H1 (cell line): ENCODE measurements at regions not wholly inside any gene's neighbourhood (a gene's known extent, or its start where the extent isn't known, plus 50 kb on each side); places are given as distances from the start of the nearest gene placed in this dataset.
A peak's percentile ranks its signal among the peaks of the same experiment; 100 is the strongest.

Experiments used
- CTCF ChIA-PET: fragments of 300-600 bp; sonication (Branson Sonifier 250); formaldehyde crosslinking; loops from one replicate; lab custom pipeline; 2021; ENCODE audit not compliant: partially characterized antibody; lab: Charles Lee
- POLR2A ChIA-PET: fragments of 300-600 bp; sonication (Branson Sonifier 250); formaldehyde crosslinking; loops from one replicate; lab custom pipeline; 2021; ENCODE audit warnings: inconsistent platforms; ENCODE audit not compliant: partially characterized antibody; lab: Charles Lee
- DNase-seq, 2 experiments: peaks; one replicate each; pipeline versions ENCODE4 v3.0.0 to v3.0.0-alpha.2; 2010 to 2022; ENCODE audit warnings: low spot score in 2 of 2, low read depth in 1 of 2, mixed read lengths in 1 of 2
- FAIRE-seq: peaks from 2 replicates; lab custom pipeline; 2011; peaks lifted over from hg19 to GRCh38; lab: Jason Lieb, UNC
- H2AFZ ChIP-seq: 2 replicates; pipeline ENCODE4 v1.8.1; 2012; ENCODE audit warnings: low read length, inconsistent platforms
- H2AK5ac ChIP-seq: 2 replicates; pipeline ENCODE4 v1.6.1; 2013; ENCODE audit warnings: low read depth, low read length
- H2BK120ac ChIP-seq: replicated peaks from 2 replicates; pipeline ENCODE3; 2013; ENCODE audit warnings: low read depth, low read length, inconsistent platforms
- H2BK12ac ChIP-seq: 2 replicates; pipeline ENCODE4 v1.6.1; 2013; ENCODE audit warnings: low read depth, low read length
- H2BK15ac ChIP-seq: 2 replicates; pipeline ENCODE4 v1.6.1; 2013; ENCODE audit warnings: low read length
- H2BK20ac ChIP-seq: 2 replicates; pipeline ENCODE4 v1.6.1; 2013; ENCODE audit warnings: low read length
- H2BK5ac ChIP-seq: 2 replicates; pipeline ENCODE4 v1.6.1; 2013; ENCODE audit warnings: low read depth, low read length
- H3K14ac ChIP-seq: 2 replicates; pipeline ENCODE4 v1.6.1; 2013; ENCODE audit warnings: inconsistent platforms; ENCODE audit not compliant: insufficient read length
- H3K18ac ChIP-seq: 2 replicates; pipeline ENCODE4 v1.6.1; 2013; ENCODE audit warnings: low read length; ENCODE audit errors: extremely low read depth
- H3K23ac ChIP-seq: 2 replicates; pipeline ENCODE4 v1.6.1; 2013; ENCODE audit warnings: inconsistent platforms; ENCODE audit not compliant: insufficient read length
- H3K23me2 ChIP-seq: 2 replicates; pipeline ENCODE4 v1.6.1; 2013; ENCODE audit warnings: low read depth, low read length
- H3K27ac ChIP-seq: 2 replicates; pipeline ENCODE4 v1.6.1; 2011; ENCODE audit warnings: low read depth, low read length, inconsistent platforms
- H3K27me3 ChIP-seq, 4 experiments: replicated peaks in 1 of 4; 1 replicate in 1 of 4; 2 replicates in 3 of 4; pipeline versions ENCODE4 v1.6.1 to v1.8.1; 2011 to 2013; ENCODE audit warnings: low read length in 3 of 4, mild to moderate bottlenecking in 3 of 4, inconsistent platforms in 2 of 4, mixed read lengths in 2 of 4, moderate library complexity in 1 of 4; ENCODE audit not compliant: control insufficient read depth in 3 of 4, insufficient read depth in 3 of 4; ENCODE audit errors: extremely low read depth in 1 of 4
- H3K36me3 ChIP-seq, 4 experiments: 2 replicates each; pipeline versions ENCODE4 v1.6.1 to v1.8.1; 2011 to 2013; ENCODE audit warnings: mild to moderate bottlenecking in 4 of 4, low read length in 3 of 4, moderate library complexity in 2 of 4, control low read depth in 1 of 4, inconsistent platforms in 1 of 4; ENCODE audit not compliant: insufficient read depth in 4 of 4, control insufficient read depth in 2 of 4
- H3K4ac ChIP-seq: replicated peaks from 2 replicates; pipeline ENCODE3; 2013; ENCODE audit warnings: low read length, low read depth, mixed read lengths, inconsistent platforms; ENCODE audit not compliant: insufficient read length
- H3K4me1 ChIP-seq, 4 experiments: replicated peaks in 1 of 4; 1 replicate in 1 of 4; 2 replicates in 3 of 4; pipeline versions ENCODE4 v1.6.1 to v1.8.1; 2011 to 2013; ENCODE audit warnings: low read length in 3 of 4, inconsistent platforms in 2 of 4, mixed read lengths in 1 of 4; ENCODE audit not compliant: insufficient read depth in 4 of 4, control insufficient read depth in 3 of 4
- H3K4me2 ChIP-seq, 2 experiments: 2 replicates each; pipeline versions ENCODE4 v1.6.1 to v1.8.1; 2011 to 2013; ENCODE audit warnings: low read depth in 2 of 2, low read length in 2 of 2, control low read depth in 1 of 2, inconsistent platforms in 1 of 2, mild to moderate bottlenecking in 1 of 2; ENCODE audit not compliant: insufficient read depth in 1 of 2
- H3K4me3 ChIP-seq, 4 experiments: fragments of 200-600, 300-600 bp in 1 of 4; sonication (generic), shearing (Covaris generic), sonication (Bioruptor Twin) in 1 of 4; 2 replicates each; pipeline versions ENCODE4 v1.5.1 to v1.8.1; 2011 to 2016; ENCODE audit warnings: low read length in 4 of 4, low read depth in 3 of 4, control low read depth in 2 of 4, inconsistent platforms in 2 of 4, mild to moderate bottlenecking in 2 of 4, mixed read lengths in 1 of 4, moderate library complexity in 1 of 4; ENCODE audit not compliant: insufficient read depth in 2 of 4; ENCODE audit errors: extremely low read depth in 1 of 4
- H3K56ac ChIP-seq: replicated peaks from 2 replicates; pipeline ENCODE3; 2013; ENCODE audit warnings: low read depth, mild to moderate bottlenecking, mixed read lengths, low read length, inconsistent platforms; ENCODE audit not compliant: insufficient read length
- H3K79me1 ChIP-seq: 2 replicates; pipeline ENCODE4 v1.6.1; 2013; ENCODE audit warnings: low read depth, low read length, control low read depth
- H3K79me2 ChIP-seq, 2 experiments: 2 replicates each; pipeline versions ENCODE4 v1.6.1 to v1.8.1; 2012 to 2013; ENCODE audit warnings: low read length in 2 of 2, mild to moderate bottlenecking in 2 of 2, inconsistent platforms in 1 of 2; ENCODE audit not compliant: insufficient read depth in 2 of 2, control insufficient read depth in 1 of 2
- H3K9ac ChIP-seq, 4 experiments: replicated peaks in 1 of 4; 1 replicate in 1 of 4; 2 replicates in 3 of 4; pipeline versions ENCODE4 v1.6.1 to v1.8.1; 2011 to 2013; ENCODE audit warnings: low read depth in 3 of 4, low read length in 3 of 4, control low read depth in 2 of 4, mild to moderate bottlenecking in 2 of 4, moderate library complexity in 2 of 4, inconsistent platforms in 1 of 4; ENCODE audit errors: extremely low read depth in 1 of 4
- H3K9me3 ChIP-seq, 2 experiments: 2 replicates each; pipeline versions ENCODE4 v1.6.1 to v1.8.1; 2012 to 2013; ENCODE audit warnings: mild to moderate bottlenecking in 2 of 2, moderate library complexity in 2 of 2, control low read depth in 1 of 2, inconsistent platforms in 1 of 2, low read depth in 1 of 2, low read length in 1 of 2, mixed read lengths in 1 of 2; ENCODE audit not compliant: insufficient read depth in 2 of 2
- H4K20me1 ChIP-seq, 2 experiments: replicated peaks in 1 of 2; 2 replicates each; pipeline versions ENCODE3 to v1.8.1; 2011 to 2013; ENCODE audit warnings: inconsistent platforms in 2 of 2, low read length in 2 of 2, mild to moderate bottlenecking in 1 of 2; ENCODE audit not compliant: insufficient read depth in 2 of 2, control insufficient read depth in 1 of 2
- H4K5ac ChIP-seq: 2 replicates; pipeline ENCODE4 v1.6.1; 2013; ENCODE audit warnings: low read length, low read depth, mixed read lengths, inconsistent platforms; ENCODE audit not compliant: insufficient read length
- H4K8ac ChIP-seq: 2 replicates; pipeline ENCODE4 v1.8.0; 2013; ENCODE audit warnings: mild to moderate bottlenecking, moderate library complexity, low read length, inconsistent platforms; ENCODE audit not compliant: insufficient read depth; ENCODE audit errors: extremely low read depth
- H4K91ac ChIP-seq: replicated peaks from 2 replicates; pipeline ENCODE3; 2013; ENCODE audit warnings: low read length, mixed read lengths, inconsistent platforms; ENCODE audit not compliant: insufficient read length
- ASH2L ChIP-seq: fragments of 200-600, 300-600 bp; sonication (generic); IDR thresholded peaks from one replicate; pipeline ENCODE4 v1.7.1; 2017; ENCODE audit warnings: low read length
- CEBPB ChIP-seq: IDR thresholded peaks from 2 replicates; pipeline ENCODE4 v1.6.1; 2012; ENCODE audit warnings: low read depth, low read length
- EP300 ChIP-seq, 2 experiments: IDR thresholded peaks; 1 replicate in 1 of 2; 2 replicates in 1 of 2; pipeline ENCODE4 v1.6.1; 2011 to 2012; ENCODE audit warnings: low read depth in 2 of 2, low read length in 2 of 2, mild to moderate bottlenecking in 2 of 2, borderline replicate concordance in 1 of 2, inconsistent platforms in 1 of 2, moderate library complexity in 1 of 2
- HDAC2 ChIP-seq, 2 experiments: fragments of 300-600 bp in 1 of 2; sonication (generic) in 1 of 2; IDR thresholded peaks; 2 replicates each; pipeline ENCODE4 v1.6.1; 2011 to 2012; ENCODE audit warnings: low read depth in 2 of 2, low read length in 2 of 2, mild to moderate bottlenecking in 2 of 2, moderate library complexity in 2 of 2, borderline replicate concordance in 1 of 2, inconsistent platforms in 1 of 2
- WGBS, 2 experiments: shearing (Covaris generic) in 1 of 2; methylation state at CpG; one replicate each; pipeline versions ENCODE4 v1.1.6 to v1.1.7; 2013 to 2015; ENCODE audit warnings: low lambda C conversion rate in 2 of 2, mixed read lengths in 2 of 2, inconsistent platforms in 1 of 2, low coverage in 1 of 2, missing lambda C conversion rate in 1 of 2; ENCODE audit not compliant: insufficient replicate concordance in 2 of 2, insufficient coverage in 1 of 2, insufficient read length in 1 of 2; ENCODE audit errors: extremely low coverage in 1 of 2, missing lambda C conversion rate in 1 of 2; 5-methylcytosine and 5-hydroxymethylcytosine counted together
- TF ChIP-seq, protein P1 (sequence below), 3 experiments: IDR thresholded peaks; 1 replicate in 2 of 3; 2 replicates in 1 of 3; pipeline versions ENCODE4 v1.5.1 to v1.6.1; 2011; ENCODE audit warnings: low read length in 3 of 3, mild to moderate bottlenecking in 3 of 3, inconsistent platforms in 2 of 3, low read depth in 1 of 3, moderate library complexity in 1 of 3; ENCODE audit not compliant: insufficient read depth in 1 of 3; ENCODE audit errors: control extremely low read depth in 1 of 3

DNA sequence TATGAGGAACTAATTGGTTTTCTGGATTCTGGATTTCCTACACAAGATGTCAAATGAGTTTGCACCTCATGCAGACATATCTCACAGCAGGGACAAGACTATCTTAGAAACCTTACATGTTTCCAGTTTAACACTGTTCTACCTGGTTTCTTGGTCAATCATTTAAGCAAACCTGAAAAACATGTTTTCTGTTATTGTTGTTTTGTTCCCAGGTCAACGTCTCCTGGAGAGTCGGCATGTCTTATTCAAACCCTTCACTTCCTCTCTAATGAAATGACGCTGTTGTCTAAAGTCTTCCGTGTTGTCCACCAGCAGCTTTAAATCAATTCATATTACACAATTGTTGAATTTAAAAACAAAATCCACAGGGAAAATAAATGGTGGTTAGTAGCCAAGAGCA lies 150.9 kb downstream of the CNTN3 start:
- H2BK120ac ChIP-seq = no peak overlapping the region
- H3K18ac ChIP-seq = no peak overlapping the region
- H3K4ac ChIP-seq = no peak overlapping the region
- peaks cover 0 to 4% (median 0%) of the 10 kb centered on the region in 4 experiments; a peak in 2 of 7 replicates for H3K4me1 ChIP-seq
- H3K4me2 ChIP-seq = no peak overlapping the region
- no peaks in the 10 kb centered on the region for H3K27me3 ChIP-seq
- no peaks in the 10 kb centered on the region for H3K9me3 ChIP-seq
- H2BK20ac ChIP-seq = no peak overlapping the region
- H2AK5ac ChIP-seq = no peak overlapping the region
- no peak overlapping the region for H3K4me3 ChIP-seq
- 75% methylated on average over 4 of the region's 4 CpGs; no CpG with 5 or more reads in 1 of the 2 experiments for WGBS, 2 experiments
- no peak overlapping the region for H2BK15ac ChIP-seq
- TF ChIP-seq, protein P1, sequence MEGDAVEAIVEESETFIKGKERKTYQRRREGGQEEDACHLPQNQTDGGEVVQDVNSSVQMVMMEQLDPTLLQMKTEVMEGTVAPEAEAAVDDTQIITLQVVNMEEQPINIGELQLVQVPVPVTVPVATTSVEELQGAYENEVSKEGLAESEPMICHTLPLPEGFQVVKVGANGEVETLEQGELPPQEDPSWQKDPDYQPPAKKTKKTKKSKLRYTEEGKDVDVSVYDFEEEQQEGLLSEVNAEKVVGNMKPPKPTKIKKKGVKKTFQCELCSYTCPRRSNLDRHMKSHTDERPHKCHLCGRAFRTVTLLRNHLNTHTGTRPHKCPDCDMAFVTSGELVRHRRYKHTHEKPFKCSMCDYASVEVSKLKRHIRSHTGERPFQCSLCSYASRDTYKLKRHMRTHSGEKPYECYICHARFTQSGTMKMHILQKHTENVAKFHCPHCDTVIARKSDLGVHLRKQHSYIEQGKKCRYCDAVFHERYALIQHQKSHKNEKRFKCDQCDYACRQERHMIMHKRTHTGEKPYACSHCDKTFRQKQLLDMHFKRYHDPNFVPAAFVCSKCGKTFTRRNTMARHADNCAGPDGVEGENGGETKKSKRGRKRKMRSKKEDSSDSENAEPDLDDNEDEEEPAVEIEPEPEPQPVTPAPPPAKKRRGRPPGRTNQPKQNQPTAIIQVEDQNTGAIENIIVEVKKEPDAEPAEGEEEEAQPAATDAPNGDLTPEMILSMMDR (IDR thresholded peaks at IDR 0.05; ENCODE audit: control extremely low read depth in 1 of 3, insufficient read depth in 1 of 3, low read depth in 1 of 3, low read length in 3 of 3) = no peak
- TF ChIP-seq EP300 (IDR thresholded peaks at IDR 0.05; ENCODE audit: borderline replicate concordance in 1 of 2, low read depth in 2 of 2, low read length in 2 of 2) = no peak
- no peak for TF ChIP-seq CEBPB
- TF ChIP-seq ASH2L = peak; percentile 48
- no peak for TF ChIP-seq HDAC2 (IDR thresholded peaks at IDR 0.05; ENCODE audit: borderline replicate concordance in 1 of 2, low read depth in 2 of 2, low read length in 2 of 2)
- no peak overlapping the region for H4K8ac ChIP-seq
- no peaks in the 10 kb centered on the region for H3K23me2 ChIP-seq
- no peak overlapping the region for H3K27ac ChIP-seq
- DNase-seq (no peak), FAIRE-seq (peak; percentile 48)
- H4K5ac ChIP-seq = no peak overlapping the region
- no peak overlapping the region for H3K14ac ChIP-seq
- no peak overlapping the region for H2BK12ac ChIP-seq
- ChIA-PET POLR2A (no interaction called here), CTCF (interaction anchor here (0.6 kb wide), 1 partner anchor 49 kb away, joined by 3 read pairs; no protein-coding TSS in a partner anchor)
- H2BK5ac ChIP-seq = no peak overlapping the region
- H3K56ac ChIP-seq = no peak overlapping the region
- no peaks in the 10 kb centered on the region for H3K36me3 ChIP-seq
- no peak overlapping the region for H4K91ac ChIP-seq
- H3K79me2 ChIP-seq = no peaks in the 10 kb centered on the region
- H3K23ac ChIP-seq = no peak overlapping the region
- no peak overlapping the region for H2AFZ ChIP-seq
- H3K9ac ChIP-seq = no peak overlapping the region
- no peaks in the 10 kb centered on the region for H4K20me1 ChIP-seq
- no peaks in the 10 kb centered on the region for H3K79me1 ChIP-seq
